22Rv1 (cell line): ENCODE measurements at regions not wholly inside any gene's neighbourhood (a gene's known extent, or its start where the extent isn't known, plus 50 kb on each side); places are given as distances from the start of the nearest gene placed in this dataset.
A peak's percentile ranks its signal among the peaks of the same experiment; 100 is the strongest.
"Not testable (repeated sequence)": the region's sequence is repeated elsewhere in the genome, so short reads cannot be mapped to it uniquely, and the experiment has no call there.

Experiments
- H3K27ac ChIP-seq: fragments of 450-650 bp; 2 replicates; pipeline ENCODE4 v1.5.1; 2017
- CTCF ChIP-seq: fragments of 450-650 bp; IDR thresholded peaks from 2 replicates; pipeline ENCODE4 v1.5.1; 2017; ENCODE audit warnings: mild to moderate bottlenecking
- ZFX ChIP-seq: fragments of 450-650 bp; IDR thresholded peaks from 2 replicates; pipeline ENCODE4 v1.6.1; 2017; ENCODE audit warnings: antibody characterized with exemption, borderline replicate concordance

GRCh38 chr15:84113919-84114318 lies 121.7 kb upstream of the GOLGA6L4 start:
- TF ChIP-seq ZFX (no peak), CTCF (no peak)

GRCh38 chr15:84114680-84115079 lies 120.9 kb upstream of the GOLGA6L4 start:
- not testable (repeated sequence) for H3K27ac ChIP-seq

More at GRCh38 chr15:84113919-84114318, 121.7 kb upstream of the GOLGA6L4 start:
- no peak overlapping the region for H3K27ac ChIP-seq

- TF ChIP-seq CTCF = 0 out of 2 replicates have a peak, but pooled peaks have one; percentile 6
- H3K27ac ChIP-seq = not testable (repeated sequence)
Measured at GRCh38 chr15:84119351-84119750, 116.2 kb upstream of the GOLGA6L4 start.

- not testable (repeated sequence) for H3K27ac ChIP-seq
Measured at GRCh38 chr15:84120903-84121302, 114.7 kb upstream of the GOLGA6L4 start.

- H3K27ac ChIP-seq = not testable (repeated sequence)
Measured at GRCh38 chr15:84128706-84129105, 106.9 kb upstream of the GOLGA6L4 start.

- not testable (repeated sequence) for H3K27ac ChIP-seq
Measured at GRCh38 chr15:84130098-84130831, 105.3 kb upstream of the GOLGA6L4 start.

- H3K27ac ChIP-seq = not testable (repeated sequence)
Measured at GRCh38 chr15:84135931-84136456, 99.6 kb upstream of the GOLGA6L4 start.

GRCh38 chr15:84142888-84143337 lies 92.7 kb upstream of the GOLGA6L4 start:
- no peak overlapping the region for H3K27ac ChIP-seq
- TF ChIP-seq ZFX (no peak), CTCF (peak; percentile 82)

GRCh38 chr15:84143753-84144314 lies 91.7 kb upstream of the GOLGA6L4 start:
- H3K27ac ChIP-seq = no peak overlapping the region
- TF ChIP-seq CTCF (no peak), ZFX (no peak)

GRCh38 chr15:84144946-84145345 lies 90.6 kb upstream of the GOLGA6L4 start:
- not testable (repeated sequence) for H3K27ac ChIP-seq

GRCh38 chr15:84146299-84146698 lies 89.3 kb upstream of the GOLGA6L4 start:
- H3K27ac ChIP-seq = not testable (repeated sequence)

- not testable (repeated sequence) for H3K27ac ChIP-seq
Measured at GRCh38 chr15:84147307-84147706, 88.3 kb upstream of the GOLGA6L4 start.
